ENCODE measurements at regions not wholly inside any gene's neighbourhood (a gene's known extent, or its start where the extent isn't known, plus 50 kb on each side); places are given as distances from the start of the nearest gene placed in this dataset.

DNA sequence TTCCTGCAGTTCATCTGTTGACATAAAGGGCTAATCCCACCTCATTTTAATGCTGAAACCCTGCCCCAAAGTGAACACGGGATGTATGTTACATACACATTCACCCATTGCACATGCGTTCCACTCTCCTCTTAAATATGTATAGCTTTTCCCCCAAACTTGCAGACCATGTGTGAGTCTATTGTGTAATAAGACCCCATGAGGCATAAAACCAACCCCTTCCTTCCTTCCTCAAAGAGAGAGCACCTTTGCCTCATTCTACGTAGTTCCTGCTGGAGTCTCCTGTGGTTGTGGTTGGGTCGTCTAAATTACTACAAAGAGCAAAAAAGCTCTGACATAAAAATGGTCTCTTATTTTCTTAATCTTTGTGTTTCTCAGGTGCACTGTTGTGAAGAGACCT is 345.7 kb upstream of the KLF6 start (continued):
- TF ChIP-seq E2F5 (CRISPR knock-in tag; IDR thresholded peaks at IDR 0.05) (no peak), POLR2AphosphoS5 (IDR thresholded peaks at IDR 0.05; ENCODE audit: control insufficient read depth, insufficient read depth, low read depth, low read length) (no peak)

- in situ Hi-C loops (cut with MboI), result no loop called here
- ATAC-seq, result no peak
These were observed 345.0 kb upstream of the KLF6 start for GRCh38 chr10:4129866-4130477.

More at GRCh38 chr10:4129866-4130477, 345.0 kb upstream of the KLF6 start:
- TF ChIP-seq SP1 (CRISPR knock-in tag; IDR thresholded peaks at IDR 0.05) (no peak), ZNF507 (tag; conservative IDR thresholded peaks at IDR 0.05) (no peak)
- WGBS (ENCODE audit: insufficient coverage, low coverage, missing lambda C conversion rate), result 2% methylated on average over 12 of the region's 12 CpGs
- Histone ChIP-seq H3K4me1 (replicated peaks in 1 of 2; ENCODE audit: control insufficient read depth in 2 of 2, insufficient read depth in 2 of 2, low read length in 2 of 2) (no peaks in the 10 kb centered on the region; a peak in 1 of 5 replicates), H4K20me1 (replicated peaks; ENCODE audit: control insufficient read depth, insufficient read depth, low read length) (no peaks in the 10 kb centered on the region), H3K79me2 (ENCODE audit: control insufficient read depth, insufficient read depth, low read length) (no peaks in the 10 kb centered on the region), H3K4me2 (ENCODE audit: insufficient read depth, low read length) (no peak overlapping the region), H2AFZ (ENCODE audit: low read depth, low read length) (no peak overlapping the region), H3K36me3 (ENCODE audit: control insufficient read depth, insufficient read depth, low read length) (no peaks in the 10 kb centered on the region), H3K9me3 (replicated peaks; ENCODE audit: control insufficient read depth, insufficient read depth, low read depth, low read length) (no peaks in the 10 kb centered on the region), H3K27me3 (ENCODE audit: control insufficient read depth in 2 of 2, insufficient read depth in 2 of 2, low read length in 2 of 2) (peaks cover 0 to 12% of the 10 kb centered on the region in 2 experiments; a peak in 2 of 5 replicates), H3K9me1 (ENCODE audit: control insufficient read depth, insufficient read depth, low read length) (no peaks in the 10 kb centered on the region), H3K9ac (ENCODE audit: insufficient read depth in 1 of 2, low read depth in 2 of 2, low read length in 2 of 2) (no peak overlapping the region), H3K4me3 (no peak overlapping the region), H3K27ac (ENCODE audit: extremely low read depth, low read depth, low read length) (no peak overlapping the region)
- FAIRE-seq (no peak), DNase-seq (ENCODE audit: extremely low read depth in 1 of 4, low spot score in 3 of 4) (no peak)
- ChIA-PET POLR2A (interaction anchor here (0.6 kb wide), 2 partner anchors 10 to 1100 kb away, joined by 4 to 5 read pairs; no protein-coding TSS in a partner anchor), CTCF (ENCODE audit: low intra/inter-chr PET ratio) (no interaction called here)
- intact Hi-C loops (cut with micrococcal nuclease), result no loop called here
- no TSS peak for BruUV-seq (replicated peaks)

Data from K562 (cell line).